ENCODE measurements at regions not wholly inside any gene's neighbourhood (a gene's known extent, or its start where the extent isn't known, plus 50 kb on each side); places are given as distances from the start of the nearest gene placed in this dataset.

DNA sequence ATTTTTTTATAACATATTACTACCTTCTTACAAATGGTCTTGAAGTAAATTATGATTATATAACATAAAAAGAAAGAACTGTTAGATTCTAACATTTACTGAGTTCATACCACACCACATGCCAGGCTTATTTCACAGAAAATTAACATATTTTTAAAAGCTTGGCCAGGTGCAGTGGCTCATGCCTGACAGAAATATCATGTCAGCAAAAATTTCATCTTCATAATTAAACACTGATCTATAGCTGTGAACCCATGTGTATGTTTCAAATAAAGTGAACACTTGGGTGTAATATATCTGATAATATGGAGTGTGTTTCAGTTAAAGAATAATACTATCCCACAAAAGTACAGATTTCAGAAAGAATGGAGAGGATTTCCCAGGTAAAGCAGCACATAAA is 296.5 kb downstream of the SI start:
- TF ChIP-seq, protein P1, sequence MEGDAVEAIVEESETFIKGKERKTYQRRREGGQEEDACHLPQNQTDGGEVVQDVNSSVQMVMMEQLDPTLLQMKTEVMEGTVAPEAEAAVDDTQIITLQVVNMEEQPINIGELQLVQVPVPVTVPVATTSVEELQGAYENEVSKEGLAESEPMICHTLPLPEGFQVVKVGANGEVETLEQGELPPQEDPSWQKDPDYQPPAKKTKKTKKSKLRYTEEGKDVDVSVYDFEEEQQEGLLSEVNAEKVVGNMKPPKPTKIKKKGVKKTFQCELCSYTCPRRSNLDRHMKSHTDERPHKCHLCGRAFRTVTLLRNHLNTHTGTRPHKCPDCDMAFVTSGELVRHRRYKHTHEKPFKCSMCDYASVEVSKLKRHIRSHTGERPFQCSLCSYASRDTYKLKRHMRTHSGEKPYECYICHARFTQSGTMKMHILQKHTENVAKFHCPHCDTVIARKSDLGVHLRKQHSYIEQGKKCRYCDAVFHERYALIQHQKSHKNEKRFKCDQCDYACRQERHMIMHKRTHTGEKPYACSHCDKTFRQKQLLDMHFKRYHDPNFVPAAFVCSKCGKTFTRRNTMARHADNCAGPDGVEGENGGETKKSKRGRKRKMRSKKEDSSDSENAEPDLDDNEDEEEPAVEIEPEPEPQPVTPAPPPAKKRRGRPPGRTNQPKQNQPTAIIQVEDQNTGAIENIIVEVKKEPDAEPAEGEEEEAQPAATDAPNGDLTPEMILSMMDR (IDR thresholded peaks at IDR 0.05; ENCODE audit: insufficient read depth, low read depth, low read length): no peak
- H3K4me3 ChIP-seq (ENCODE audit: low read depth, low read length): no peak overlapping the region
- DNase-seq (ENCODE audit: low read depth): no peak

DNA sequence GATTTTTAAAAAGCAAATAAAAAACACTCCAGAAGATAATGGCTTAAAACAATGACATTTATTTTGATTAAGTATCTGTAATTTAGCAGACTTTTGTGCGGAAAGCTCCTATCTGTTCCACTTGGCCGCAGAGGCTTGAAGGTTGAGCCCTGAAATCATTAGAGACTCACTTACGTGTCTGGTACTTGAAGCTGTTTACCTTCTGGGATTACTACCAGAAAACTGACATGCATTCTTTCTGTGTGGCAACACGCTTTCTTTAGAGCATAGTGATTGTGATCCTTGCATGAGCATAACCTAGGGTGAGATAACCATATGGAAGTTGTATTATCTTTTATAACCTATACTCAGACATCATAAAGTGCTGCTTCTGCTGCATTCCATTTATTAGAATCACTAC is 298.5 kb downstream of the SI start:
- TF ChIP-seq, protein P1 (IDR thresholded peaks at IDR 0.05; ENCODE audit: insufficient read depth, low read depth, low read length): no peak
- no peak overlapping the region for H3K4me3 ChIP-seq (ENCODE audit: low read depth, low read length)
- no peak for DNase-seq (ENCODE audit: low read depth)

DNA sequence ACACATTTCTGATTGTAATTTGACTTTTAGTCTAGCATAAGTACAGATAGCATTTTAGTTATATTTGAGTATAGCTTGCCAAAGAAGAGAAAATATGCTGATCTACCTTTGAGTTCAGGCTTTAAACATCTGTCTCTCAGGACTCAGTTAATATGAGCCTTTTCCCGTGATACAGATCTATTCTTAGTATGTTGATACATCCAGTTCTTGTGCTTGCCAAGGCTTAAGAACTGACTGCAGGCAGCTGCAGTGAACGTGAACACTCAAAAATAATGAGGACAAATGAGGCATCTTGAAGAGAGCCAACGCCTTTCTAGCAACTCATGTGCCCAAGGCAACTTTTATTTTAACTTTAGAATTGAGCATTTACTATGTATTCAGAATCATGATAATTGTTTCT is 325.5 kb downstream of the SI start:
- no peak for DNase-seq (ENCODE audit: low read depth)
- TF ChIP-seq, protein P1 (IDR thresholded peaks at IDR 0.05; ENCODE audit: insufficient read depth, low read depth, low read length): no peak
- H3K4me3 ChIP-seq (ENCODE audit: low read depth, low read length): no peak overlapping the region

DNA sequence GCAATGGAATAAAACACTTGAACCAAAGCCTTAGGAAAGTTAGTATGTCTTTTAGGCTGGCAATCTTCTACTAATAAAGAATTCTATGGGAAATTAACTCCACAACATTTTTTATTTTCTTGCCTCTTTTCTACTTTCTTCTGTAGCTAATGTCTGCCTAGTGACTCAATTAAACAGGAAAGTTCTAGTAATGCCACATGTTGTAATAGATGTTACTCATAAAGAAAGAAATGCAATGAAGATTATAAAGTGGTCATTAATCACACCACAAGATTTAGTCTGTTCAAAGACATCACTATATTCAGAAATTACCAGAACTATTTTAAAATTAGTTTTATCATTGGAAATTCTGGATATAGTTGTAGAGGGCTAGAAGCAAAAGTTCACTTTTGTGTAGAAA is 329.7 kb downstream of the SI start:
- no peak for DNase-seq (ENCODE audit: low read depth)
- TF ChIP-seq, protein P1 (IDR thresholded peaks at IDR 0.05; ENCODE audit: insufficient read depth, low read depth, low read length): no peak
- H3K4me3 ChIP-seq (ENCODE audit: low read depth, low read length): no peak overlapping the region

DNA sequence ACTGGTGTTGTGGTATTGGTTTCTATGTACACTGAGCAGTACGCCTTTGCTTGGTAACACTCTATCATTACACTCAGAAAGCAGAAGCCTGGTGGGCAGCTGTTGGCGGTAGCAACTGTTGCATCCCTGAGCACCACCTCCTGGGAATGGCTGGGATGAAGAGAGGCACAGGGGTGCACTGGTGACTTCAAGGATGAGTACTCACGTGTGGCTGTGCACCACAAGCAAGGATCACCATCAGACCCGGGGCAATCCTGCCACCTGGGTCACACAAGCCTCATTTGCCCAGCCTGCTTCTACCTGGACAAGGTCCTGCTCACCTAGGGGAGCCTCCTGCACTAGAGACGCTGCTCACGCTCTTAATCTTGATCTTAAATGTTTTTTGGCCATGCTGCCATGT is 336.4 kb downstream of the SI start:
- no peak overlapping the region for H3K4me3 ChIP-seq (ENCODE audit: low read depth, low read length)
- DNase-seq (ENCODE audit: low read depth): no peak
- TF ChIP-seq, protein P1 (IDR thresholded peaks at IDR 0.05; ENCODE audit: insufficient read depth, low read depth, low read length): no peak

DNA sequence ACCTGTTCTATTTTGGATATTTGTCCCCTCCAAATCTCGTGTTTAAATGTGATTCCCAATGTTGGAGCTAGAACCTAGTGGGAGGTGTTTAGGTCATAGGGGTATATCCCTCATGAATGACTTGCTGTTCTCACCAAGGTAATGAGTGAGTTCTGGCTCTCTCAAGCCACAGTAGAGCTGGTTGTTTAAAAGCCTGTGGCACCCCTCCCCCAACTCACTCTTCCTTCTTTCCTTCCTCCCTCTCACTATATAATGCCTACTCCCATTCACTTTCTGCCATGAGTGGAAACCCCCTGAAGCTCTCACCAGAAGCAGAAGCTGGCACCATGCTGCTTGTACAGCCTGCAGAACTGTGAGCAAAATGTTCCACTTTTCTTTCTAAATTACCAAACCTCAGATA is 341.1 kb downstream of the SI start:
- TF ChIP-seq, protein P1 (IDR thresholded peaks at IDR 0.05; ENCODE audit: insufficient read depth, low read depth, low read length): no peak
- no peak overlapping the region for H3K4me3 ChIP-seq (ENCODE audit: low read depth, low read length)
- DNase-seq (ENCODE audit: low read depth): no peak

DNA sequence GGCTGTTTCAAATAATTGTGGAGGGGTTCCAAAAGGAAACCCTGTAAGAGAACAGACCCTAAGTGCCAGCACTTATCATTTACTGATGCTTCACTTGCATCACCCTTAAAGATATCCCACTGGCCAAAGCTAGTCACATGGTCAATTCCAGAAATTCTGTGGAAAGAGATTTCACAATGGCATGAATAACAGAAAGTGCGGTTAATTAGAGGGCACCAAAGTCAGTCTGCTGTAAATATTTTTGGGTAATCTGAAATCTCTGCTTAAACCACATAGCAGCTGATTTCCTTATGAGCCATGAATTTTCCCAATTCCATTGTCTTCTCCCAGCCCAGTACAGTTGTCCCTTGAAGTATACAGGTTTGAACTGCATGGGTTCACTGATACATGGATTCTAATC is 346.1 kb downstream of the SI start:
- DNase-seq (ENCODE audit: low read depth): no peak

More for the DNA sequence above, 346.1 kb downstream of the SI start:
- no peak overlapping the region for H3K4me3 ChIP-seq (ENCODE audit: low read depth, low read length)
- TF ChIP-seq, protein P1 (IDR thresholded peaks at IDR 0.05; ENCODE audit: insufficient read depth, low read depth, low read length): no peak
